ENCODE measurements at regions not wholly inside any gene's neighbourhood (a gene's known extent, or its start where the extent isn't known, plus 50 kb on each side); places are given as distances from the start of the nearest gene placed in this dataset.

DNA sequence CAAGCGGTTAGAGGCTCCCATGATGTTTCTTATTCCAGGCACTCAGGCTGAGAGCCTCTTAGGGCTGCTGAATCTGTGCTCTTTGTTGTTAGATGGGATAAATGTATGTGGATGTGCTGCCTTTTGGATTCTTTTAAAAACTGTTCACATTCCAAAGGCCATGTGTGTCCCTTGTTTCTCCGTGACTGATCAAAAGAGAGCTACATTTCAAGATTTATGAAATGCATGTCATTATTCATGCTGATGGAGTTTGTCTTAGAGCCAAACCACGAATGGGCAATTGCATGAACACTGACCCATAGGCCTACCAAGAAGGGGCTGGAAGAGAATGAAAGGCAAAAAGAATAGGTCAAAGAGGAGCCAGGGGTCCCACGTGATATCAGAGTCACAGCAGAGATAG lies 104.9 kb upstream of the TSHZ2 start:
- H3K4me3 ChIP-seq = no peak overlapping the region
- TF ChIP-seq, protein P1, sequence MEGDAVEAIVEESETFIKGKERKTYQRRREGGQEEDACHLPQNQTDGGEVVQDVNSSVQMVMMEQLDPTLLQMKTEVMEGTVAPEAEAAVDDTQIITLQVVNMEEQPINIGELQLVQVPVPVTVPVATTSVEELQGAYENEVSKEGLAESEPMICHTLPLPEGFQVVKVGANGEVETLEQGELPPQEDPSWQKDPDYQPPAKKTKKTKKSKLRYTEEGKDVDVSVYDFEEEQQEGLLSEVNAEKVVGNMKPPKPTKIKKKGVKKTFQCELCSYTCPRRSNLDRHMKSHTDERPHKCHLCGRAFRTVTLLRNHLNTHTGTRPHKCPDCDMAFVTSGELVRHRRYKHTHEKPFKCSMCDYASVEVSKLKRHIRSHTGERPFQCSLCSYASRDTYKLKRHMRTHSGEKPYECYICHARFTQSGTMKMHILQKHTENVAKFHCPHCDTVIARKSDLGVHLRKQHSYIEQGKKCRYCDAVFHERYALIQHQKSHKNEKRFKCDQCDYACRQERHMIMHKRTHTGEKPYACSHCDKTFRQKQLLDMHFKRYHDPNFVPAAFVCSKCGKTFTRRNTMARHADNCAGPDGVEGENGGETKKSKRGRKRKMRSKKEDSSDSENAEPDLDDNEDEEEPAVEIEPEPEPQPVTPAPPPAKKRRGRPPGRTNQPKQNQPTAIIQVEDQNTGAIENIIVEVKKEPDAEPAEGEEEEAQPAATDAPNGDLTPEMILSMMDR (IDR thresholded peaks at IDR 0.05) = no peak
- no peak overlapping the region for H3K27ac ChIP-seq
- no peak for DNase-seq (ENCODE audit: low spot score)

DNA sequence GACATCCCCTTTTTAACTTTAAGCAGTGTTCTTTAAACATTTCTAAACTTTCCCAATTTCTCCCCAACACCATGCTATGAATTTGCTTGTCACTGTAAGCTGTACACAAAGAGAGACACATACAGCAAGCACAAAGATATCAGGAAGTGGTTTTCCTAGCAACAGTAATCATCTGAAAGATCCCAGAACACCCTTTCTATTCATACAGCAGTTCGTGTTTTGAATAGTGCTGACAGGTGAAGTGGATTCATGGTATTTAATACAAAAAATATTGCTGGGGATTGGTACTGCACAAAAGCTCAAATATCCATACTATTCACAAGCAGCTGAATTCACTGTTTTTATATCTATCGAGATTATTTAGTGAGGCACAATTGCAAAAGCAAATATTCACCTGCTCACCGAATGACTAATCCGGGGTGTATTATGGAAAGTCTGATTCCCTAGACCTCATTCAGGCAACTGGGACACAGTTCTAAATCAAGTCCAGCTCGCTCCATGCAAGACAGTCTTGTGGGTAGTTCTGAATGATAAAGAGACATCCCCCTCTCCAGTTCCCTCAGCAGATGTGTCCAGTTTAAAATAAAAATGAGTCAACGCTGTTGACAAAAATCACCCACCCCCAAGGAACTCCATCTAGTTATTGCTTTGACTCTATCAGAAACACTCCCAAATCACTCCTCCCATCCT lies 107.1 kb upstream of the TSHZ2 start:
- Histone ChIP-seq H3K4me3 (no peak overlapping the region), H3K27ac (no peak overlapping the region)
- DNase-seq (ENCODE audit: low spot score) = no peak
- TF ChIP-seq, protein P1 (IDR thresholded peaks at IDR 0.05) = no peak

DNA sequence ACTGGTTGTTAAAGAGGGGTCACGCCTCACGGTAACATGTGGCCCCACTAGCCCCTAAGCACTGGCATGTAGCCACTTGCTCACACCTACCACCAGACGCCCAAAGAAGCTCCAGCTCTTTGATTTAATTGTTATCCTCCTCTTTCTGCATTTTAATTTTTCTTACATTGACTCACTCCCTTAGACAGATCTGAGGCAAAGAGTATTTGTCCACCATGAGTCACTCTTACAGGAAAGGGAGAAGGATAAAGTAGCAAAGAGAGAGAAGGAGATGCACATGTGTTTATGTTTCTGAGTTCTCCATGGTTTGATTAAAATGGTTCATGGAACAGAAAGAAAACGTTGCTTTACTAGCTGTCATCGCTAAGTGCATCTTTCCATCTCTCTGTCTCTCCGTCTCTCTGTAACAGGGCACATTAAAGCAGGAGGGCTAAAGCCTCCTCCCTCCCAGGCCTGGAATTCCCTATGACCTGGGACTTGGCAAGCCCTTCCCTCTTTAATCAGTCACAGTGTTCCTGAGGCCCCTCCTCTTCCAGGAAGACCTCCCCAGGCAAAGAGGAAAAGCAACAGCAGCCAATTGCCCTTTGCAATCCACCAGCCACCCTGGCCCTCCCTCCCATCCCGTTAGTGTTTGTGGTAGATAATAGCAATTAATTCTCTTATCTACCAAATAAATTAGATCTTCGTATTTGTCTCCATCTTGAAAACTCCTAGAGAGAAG lies 112.8 kb upstream of the TSHZ2 start:
- TF ChIP-seq, protein P1 (IDR thresholded peaks at IDR 0.05) = no peak
- no peak overlapping the region for H3K4me3 ChIP-seq
- peak overlapping the region in 1 of 2 donors; percentile 26 for H3K27ac ChIP-seq
- DNase-seq (ENCODE audit: low spot score) = no peak

DNA sequence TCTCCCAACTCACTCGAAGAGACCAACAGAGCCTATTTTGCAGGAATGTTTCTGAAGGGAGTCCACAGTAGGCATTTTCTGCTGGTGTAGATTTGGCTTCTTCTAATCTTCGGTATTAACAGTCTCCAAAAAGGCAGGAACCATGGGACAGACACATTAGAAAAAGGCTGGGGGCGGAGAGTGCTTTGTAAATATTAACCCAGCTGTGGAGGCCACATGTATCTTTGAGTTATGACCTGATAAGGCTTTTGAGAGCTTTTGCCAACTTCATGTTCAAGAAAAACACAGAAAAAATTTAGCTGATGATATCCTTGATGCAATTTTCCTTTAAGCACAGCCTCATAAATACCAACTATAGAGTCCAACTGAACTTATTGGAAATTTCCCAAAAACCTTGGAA lies 119.4 kb upstream of the TSHZ2 start:
- TF ChIP-seq, protein P1 (IDR thresholded peaks at IDR 0.05) = no peak
- Histone ChIP-seq H3K27ac (no peak overlapping the region), H3K4me3 (no peak overlapping the region)
- no peak for DNase-seq (ENCODE audit: low spot score)

DNA sequence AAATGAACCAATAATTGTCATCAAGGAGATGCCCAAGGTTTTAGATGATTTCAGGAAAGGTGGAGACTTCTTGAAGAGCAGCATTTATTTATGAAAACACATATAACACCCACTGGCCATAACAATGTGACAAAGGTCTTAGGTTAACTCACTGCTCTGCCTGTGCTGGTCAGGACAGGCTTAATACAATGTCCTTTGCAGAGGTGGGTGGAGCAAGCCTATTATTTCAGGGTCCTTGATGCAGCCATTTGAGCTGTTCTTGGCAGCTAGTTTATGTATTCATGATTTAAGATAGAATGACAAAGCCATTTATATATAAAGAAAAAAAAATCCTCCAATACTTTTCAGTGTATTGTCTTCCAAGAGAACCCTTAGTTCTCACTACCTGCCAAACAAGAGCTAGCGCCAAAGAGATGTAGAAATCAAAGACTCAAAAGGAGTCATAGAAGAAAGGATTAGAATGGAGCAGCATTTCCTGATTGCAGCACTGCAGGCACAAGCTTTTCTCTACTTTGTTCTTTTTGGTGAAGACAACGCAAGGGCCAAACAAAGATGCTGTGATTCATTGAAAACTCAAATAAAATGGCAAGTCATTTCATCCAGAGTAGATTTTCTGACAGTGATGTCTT lies 124.3 kb upstream of the TSHZ2 start:
- no peak overlapping the region for H3K4me3 ChIP-seq
- TF ChIP-seq, protein P1 (IDR thresholded peaks at IDR 0.05) = no peak
- no peak overlapping the region for H3K27ac ChIP-seq
- no peak for DNase-seq (ENCODE audit: low spot score)

DNA sequence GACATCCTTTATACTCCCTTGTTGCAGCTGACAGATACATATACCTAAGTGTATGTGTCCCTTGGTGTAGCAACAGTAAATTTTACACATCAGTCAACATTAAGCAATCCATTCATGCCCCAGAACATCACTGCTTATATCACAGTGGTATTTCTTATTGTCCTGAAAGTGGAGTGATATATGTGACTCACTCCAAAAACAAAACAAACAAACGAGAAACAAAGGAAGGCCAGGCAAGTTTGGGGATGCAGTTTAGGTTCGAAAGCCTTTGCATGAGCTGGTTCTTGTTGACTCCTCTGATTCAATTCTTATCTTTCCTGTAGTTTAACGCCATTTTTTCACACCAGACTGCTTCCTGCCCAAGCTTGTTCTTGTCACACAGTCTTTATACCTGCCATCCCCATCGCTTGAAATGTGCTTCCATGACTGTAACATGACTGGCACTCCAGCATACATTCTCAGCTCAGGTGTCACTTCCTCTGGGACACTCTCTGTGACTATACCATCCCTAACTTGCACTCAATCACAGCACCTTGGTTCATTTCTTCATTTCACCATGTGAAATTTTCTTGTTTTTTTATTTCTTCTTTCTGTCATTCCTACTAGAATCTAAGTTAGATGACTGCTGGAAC lies 125.0 kb upstream of the TSHZ2 start:
- Histone ChIP-seq H3K27ac (no peak overlapping the region), H3K4me3 (no peak overlapping the region)
- DNase-seq (ENCODE audit: low spot score) = no peak
- TF ChIP-seq, protein P1 (IDR thresholded peaks at IDR 0.05) = no peak

Data from coronary artery (tissue), 2 donors.